KBM-7 (cell line): ENCODE measurements at regions not wholly inside any gene's neighbourhood (a gene's known extent, or its start where the extent isn't known, plus 50 kb on each side); places are given as distances from the start of the nearest gene placed in this dataset.
"Not testable (repeated sequence)": the region's sequence is repeated elsewhere in the genome, so short reads cannot be mapped to it uniquely, and the experiment has no call there.

Source experiments
- DNase-seq: peaks from one replicate; pipeline ENCODE4 v3.0.0-alpha.2; 2015
- in situ Hi-C: fragments of 300-500 bp; cut with MboI; formaldehyde crosslinking; loops from 2 replicates; pipeline ENCODE4 v1.14.3; 2020; ENCODE audit warnings: low sequenced_read_pairs, low pct_unique_long_range_greater_than_20kb, mixed read lengths

- DNase-seq = no peak
- in situ Hi-C loops = no loop called here
Observed at GRCh38 chr2:14749884-14750283, 117.4 kb downstream of the LRATD1 start.

- no peak for DNase-seq
- in situ Hi-C loops = no loop called here
Observed at GRCh38 chr2:14750433-14750832, 117.9 kb downstream of the LRATD1 start.

GRCh38 chr2:14751581-14751980 is 119.1 kb downstream of the LRATD1 start:
- DNase-seq = no peak
- in situ Hi-C loops = no loop called here

GRCh38 chr2:14752295-14752694 is 119.8 kb downstream of the LRATD1 start:
- in situ Hi-C loops = no loop called here
- no peak for DNase-seq

GRCh38 chr2:14756122-14756541 is 123.6 kb downstream of the LRATD1 start:
- in situ Hi-C loops = no loop called here
- DNase-seq = no peak

- DNase-seq = no peak
- in situ Hi-C loops = no loop called here
Observed at GRCh38 chr2:14756981-14757657, 124.6 kb downstream of the LRATD1 start.

GRCh38 chr2:14759082-14759481 is 126.6 kb downstream of the LRATD1 start:
- DNase-seq = no peak
- in situ Hi-C loops = no loop called here

GRCh38 chr2:14760169-14760568 is 127.7 kb downstream of the LRATD1 start:
- in situ Hi-C loops = no loop called here

GRCh38 chr2:14761118-14761517 is 128.6 kb downstream of the LRATD1 start:
- no peak for DNase-seq
- in situ Hi-C loops = no loop called here

More at GRCh38 chr2:14760169-14760568, 127.7 kb downstream of the LRATD1 start:
- no peak for DNase-seq

GRCh38 chr2:14773696-14774095 is 141.2 kb downstream of the LRATD1 start:
- in situ Hi-C loops = no loop called here
- no peak for DNase-seq

GRCh38 chr2:14774436-14774968 is 142.0 kb downstream of the LRATD1 start:
- in situ Hi-C loops = no loop called here
- no peak for DNase-seq

GRCh38 chr2:14776216-14776615 is 143.7 kb downstream of the LRATD1 start:
- in situ Hi-C loops = no loop called here

GRCh38 chr2:14778015-14778414 is 145.5 kb downstream of the LRATD1 start:
- no peak for DNase-seq
- in situ Hi-C loops = no loop called here

More at GRCh38 chr2:14776216-14776615, 143.7 kb downstream of the LRATD1 start:
- no peak for DNase-seq

- in situ Hi-C loops = no loop called here
- DNase-seq = no peak
Observed at GRCh38 chr2:14779252-14779651, 146.7 kb downstream of the LRATD1 start.

- DNase-seq = no peak
- in situ Hi-C loops = no loop called here
Observed at GRCh38 chr2:14781142-14781541, 148.6 kb downstream of the LRATD1 start.

GRCh38 chr2:14788814-14789213 is 156.3 kb downstream of the LRATD1 start:
- in situ Hi-C loops, DNase-seq: not testable (repeated sequence)

- in situ Hi-C loops = no loop called here
Observed at GRCh38 chr2:14790041-14790640, 157.6 kb downstream of the LRATD1 start.

GRCh38 chr2:14803994-14804393 is 171.5 kb downstream of the LRATD1 start:
- in situ Hi-C loops = no loop called here
- no peak for DNase-seq

More at GRCh38 chr2:14790041-14790640, 157.6 kb downstream of the LRATD1 start:
- no peak for DNase-seq

- no peak for DNase-seq
- in situ Hi-C loops = no loop called here
Observed at GRCh38 chr2:14804902-14805301, 172.4 kb downstream of the LRATD1 start.

GRCh38 chr2:14806613-14807012 is 174.1 kb downstream of the LRATD1 start:
- DNase-seq = no peak
- in situ Hi-C loops = no loop called here

GRCh38 chr2:14815201-14815600 is 182.7 kb downstream of the LRATD1 start:
- no peak for DNase-seq
- in situ Hi-C loops = no loop called here
